ENCODE measurements at regions not wholly inside any gene's neighbourhood (a gene's known extent, or its start where the extent isn't known, plus 50 kb on each side); places are given as distances from the start of the nearest gene placed in this dataset.

- no peak for DNase-seq (ENCODE audit: low read depth, low spot score)
Measured at GRCh38 chr2:6452702-6453481, 412.8 kb downstream of the CMPK2 start.

GRCh38 chr2:6454286-6454990, 411.3 kb downstream of the CMPK2 start:
- no peak for DNase-seq (ENCODE audit: low read depth, low spot score)

- no peak for DNase-seq (ENCODE audit: low read depth, low spot score)
Measured at GRCh38 chr2:6459138-6459537, 406.6 kb downstream of the CMPK2 start.

- DNase-seq (ENCODE audit: low read depth, low spot score): no peak
Measured at GRCh38 chr2:6470518-6470917, 395.2 kb downstream of the CMPK2 start.

- no peak for DNase-seq (ENCODE audit: low read depth, low spot score)
Measured at GRCh38 chr2:6471419-6471818, 394.3 kb downstream of the CMPK2 start.

GRCh38 chr2:6474161-6475140, 391.3 kb downstream of the CMPK2 start:
- no peak for DNase-seq (ENCODE audit: low read depth, low spot score)

- DNase-seq (ENCODE audit: low read depth, low spot score): no peak
Measured at GRCh38 chr2:6475155-6475940, 390.4 kb downstream of the CMPK2 start.

GRCh38 chr2:6480514-6480913, 385.2 kb downstream of the CMPK2 start:
- DNase-seq (ENCODE audit: low read depth, low spot score): no peak

- no peak for DNase-seq (ENCODE audit: low read depth, low spot score)
Measured at GRCh38 chr2:6482256-6482655, 383.5 kb downstream of the CMPK2 start.

GRCh38 chr2:6487765-6488164, 377.9 kb downstream of the CMPK2 start:
- no peak for DNase-seq (ENCODE audit: low read depth, low spot score)

GRCh38 chr2:6492573-6492972, 373.1 kb downstream of the CMPK2 start:
- DNase-seq (ENCODE audit: low read depth, low spot score): no peak

- no peak for DNase-seq (ENCODE audit: low read depth, low spot score)
Measured at GRCh38 chr2:6493266-6493665, 372.4 kb downstream of the CMPK2 start.

GRCh38 chr2:6493669-6494068, 372.0 kb downstream of the CMPK2 start:
- DNase-seq (ENCODE audit: low read depth, low spot score): no peak

- DNase-seq (ENCODE audit: low read depth, low spot score): no peak
Measured at GRCh38 chr2:6495466-6495865, 370.2 kb downstream of the CMPK2 start.

GRCh38 chr2:6496376-6496775, 369.3 kb downstream of the CMPK2 start:
- DNase-seq (ENCODE audit: low read depth, low spot score): no peak

GRCh38 chr2:6497048-6497447, 368.7 kb downstream of the CMPK2 start:
- DNase-seq (ENCODE audit: low read depth, low spot score): no peak

GRCh38 chr2:6498841-6499240, 366.9 kb downstream of the CMPK2 start:
- no peak for DNase-seq (ENCODE audit: low read depth, low spot score)

- DNase-seq (ENCODE audit: low read depth, low spot score): no peak
Measured at GRCh38 chr2:6499691-6500090, 366.0 kb downstream of the CMPK2 start.

GRCh38 chr2:6506361-6506794, 359.3 kb downstream of the CMPK2 start:
- DNase-seq (ENCODE audit: low read depth, low spot score): no peak

- no peak for DNase-seq (ENCODE audit: low read depth, low spot score)
Measured at GRCh38 chr2:6506859-6507258, 358.8 kb downstream of the CMPK2 start.

- DNase-seq (ENCODE audit: low read depth, low spot score): no peak
Measured at GRCh38 chr2:6510532-6510931, 355.2 kb downstream of the CMPK2 start.

Data from smooth muscle cell of the brain vasculature (primary cell).